ENCODE measurements at regions not wholly inside any gene's neighbourhood (a gene's known extent, or its start where the extent isn't known, plus 50 kb on each side); places are given as distances from the start of the nearest gene placed in this dataset.

DNA sequence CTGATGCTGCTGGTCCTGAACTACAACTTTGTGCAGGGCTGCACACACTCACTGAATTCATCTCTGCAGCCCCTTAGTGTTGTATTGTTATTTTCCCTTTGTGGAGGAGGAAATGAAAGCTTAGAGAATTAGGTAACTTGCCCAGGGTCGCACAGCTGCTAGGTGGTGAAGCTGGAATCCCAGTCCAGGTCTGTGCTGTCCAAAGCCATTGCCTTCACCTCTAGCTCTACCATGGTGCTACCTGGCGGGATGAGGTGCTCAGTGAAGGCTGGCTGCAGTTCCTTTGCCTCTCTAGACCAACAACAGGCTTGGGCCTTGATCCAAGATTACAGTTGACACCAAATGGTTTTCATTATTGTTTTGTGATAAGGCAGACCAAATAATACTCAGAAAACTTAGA is 177.8 kb upstream of the PITX1 start:
- H3K36me3 ChIP-seq (ENCODE audit: control insufficient read depth in 2 of 2, extremely low read depth in 1 of 2, insufficient read depth in 2 of 2, low read length in 2 of 2): no peaks in the 10 kb centered on the region
- no peak overlapping the region for H2AFZ ChIP-seq (ENCODE audit: control insufficient read depth, low read length)
- H3K9me3 ChIP-seq (ENCODE audit: control insufficient read depth, low read depth, low read length): no peaks in the 10 kb centered on the region
- no peak overlapping the region for H3K9ac ChIP-seq (ENCODE audit: control insufficient read depth, extremely low read depth, insufficient read depth, low read length)
- dilution Hi-C loops (cut with MboI; ENCODE audit: extremely low pct_ligation_motif_present, low sequenced_read_pairs): no loop called here
- peaks cover 5% of the 10 kb centered on the region for H3K4me1 ChIP-seq (ENCODE audit: control insufficient read depth, extremely low read depth, insufficient read depth, low read length)
- no peak overlapping the region for H3K4me3 ChIP-seq (ENCODE audit: control insufficient read depth in 2 of 3, extremely low read depth in 1 of 3, insufficient read depth in 2 of 3, low read depth in 1 of 3, low read length in 3 of 3)
- no peak for FAIRE-seq
- TF ChIP-seq EZH2 (IDR thresholded peaks at IDR 0.05; ENCODE audit: low read length) (no peak), CTCF (optimal IDR thresholded peaks at IDR 0.05 in 1 of 3, IDR thresholded peaks at IDR 0.05 in 1 of 3, conservative IDR thresholded peaks at IDR 0.05 in 1 of 3; ENCODE audit: extremely low read depth in 1 of 3, insufficient read depth in 2 of 3, low read length in 3 of 3) (no peak)
- H3K9me1 ChIP-seq (ENCODE audit: control insufficient read depth, extremely low read depth, insufficient read depth, low read length): no peaks in the 10 kb centered on the region
- no peaks in the 10 kb centered on the region for H3K79me2 ChIP-seq (ENCODE audit: control insufficient read depth, insufficient read depth, low read length)
- H3K27me3 ChIP-seq (ENCODE audit: control insufficient read depth, extremely low read depth, insufficient read depth, low read length): peaks cover 7% of the 10 kb centered on the region
- no peak overlapping the region for H3K4me2 ChIP-seq (ENCODE audit: control insufficient read depth, extremely low read depth, insufficient read depth, low read depth, low read length)
- DNase-seq (ENCODE audit: low read depth, low spot score): no peak
- no peak overlapping the region for H3K27ac ChIP-seq (ENCODE audit: control insufficient read depth, insufficient read depth, low read length)
- H4K20me1 ChIP-seq (ENCODE audit: control insufficient read depth, extremely low read depth, insufficient read depth, low read length): no peaks in the 10 kb centered on the region

DNA sequence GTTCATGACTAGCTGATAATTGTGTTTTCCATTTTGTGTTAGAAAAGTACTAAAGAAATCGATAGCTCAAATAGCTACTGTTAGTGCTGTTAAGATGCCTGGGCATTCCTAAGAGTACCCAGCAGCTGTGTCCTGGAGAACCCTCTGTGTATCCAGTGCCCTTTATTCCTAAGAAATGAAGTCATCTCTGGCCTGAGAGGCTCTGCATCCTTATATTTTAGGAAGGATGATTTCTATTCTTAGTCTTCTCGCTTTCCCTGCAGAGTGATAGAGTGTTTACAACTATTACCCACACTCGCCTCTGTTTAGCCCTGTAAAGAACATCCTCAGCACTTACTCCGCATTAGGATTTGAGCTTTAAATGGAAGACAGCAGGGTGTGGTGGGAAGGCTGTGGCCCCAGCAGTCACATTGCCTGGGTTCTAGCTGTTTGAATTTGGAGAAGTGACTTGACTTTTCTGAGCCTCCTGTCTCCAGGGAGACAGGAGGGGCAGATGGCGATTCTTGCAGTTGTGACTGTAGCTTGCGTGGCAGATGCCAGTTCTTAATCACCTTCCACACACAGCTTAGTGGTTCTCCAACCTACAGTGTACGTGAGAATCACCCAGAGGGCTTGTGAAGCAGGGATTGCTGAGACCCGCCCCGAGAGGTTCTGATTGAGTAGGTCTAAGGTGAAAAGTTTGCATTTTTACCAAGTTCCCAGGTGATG is 177.2 kb upstream of the PITX1 start:
- Histone ChIP-seq H3K4me1 (ENCODE audit: control insufficient read depth, extremely low read depth, insufficient read depth, low read length) (peaks cover 5% of the 10 kb centered on the region), H3K27ac (ENCODE audit: control insufficient read depth, insufficient read depth, low read length) (no peak overlapping the region), H3K9ac (ENCODE audit: control insufficient read depth, extremely low read depth, insufficient read depth, low read length) (no peak overlapping the region), H3K79me2 (ENCODE audit: control insufficient read depth, insufficient read depth, low read length) (no peaks in the 10 kb centered on the region), H3K36me3 (ENCODE audit: control insufficient read depth in 2 of 2, extremely low read depth in 1 of 2, insufficient read depth in 2 of 2, low read length in 2 of 2) (no peaks in the 10 kb centered on the region), H3K9me3 (ENCODE audit: control insufficient read depth, low read depth, low read length) (no peaks in the 10 kb centered on the region), H3K4me2 (ENCODE audit: control insufficient read depth, extremely low read depth, insufficient read depth, low read depth, low read length) (no peak overlapping the region), H3K9me1 (ENCODE audit: control insufficient read depth, extremely low read depth, insufficient read depth, low read length) (no peaks in the 10 kb centered on the region), H3K4me3 (ENCODE audit: control insufficient read depth in 2 of 3, extremely low read depth in 1 of 3, insufficient read depth in 2 of 3, low read depth in 1 of 3, low read length in 3 of 3) (no peak overlapping the region), H3K27me3 (ENCODE audit: control insufficient read depth, extremely low read depth, insufficient read depth, low read length) (peaks cover 7% of the 10 kb centered on the region), H2AFZ (ENCODE audit: control insufficient read depth, low read length) (no peak overlapping the region), H4K20me1 (ENCODE audit: control insufficient read depth, extremely low read depth, insufficient read depth, low read length) (no peaks in the 10 kb centered on the region)
- TF ChIP-seq EZH2 (IDR thresholded peaks at IDR 0.05; ENCODE audit: low read length) (no peak), CTCF (optimal IDR thresholded peaks at IDR 0.05 in 1 of 3, IDR thresholded peaks at IDR 0.05 in 1 of 3, conservative IDR thresholded peaks at IDR 0.05 in 1 of 3; ENCODE audit: extremely low read depth in 1 of 3, insufficient read depth in 2 of 3, low read length in 3 of 3) (no peak)
- FAIRE-seq: no peak
- dilution Hi-C loops (cut with MboI; ENCODE audit: extremely low pct_ligation_motif_present, low sequenced_read_pairs): no loop called here
- DNase-seq (ENCODE audit: low read depth, low spot score): no peak
